ENCODE measurements at regions not wholly inside any gene's neighbourhood (a gene's known extent, or its start where the extent isn't known, plus 50 kb on each side); places are given as distances from the start of the nearest gene placed in this dataset.
A peak's percentile ranks its signal among the peaks of the same experiment; 100 is the strongest.

DNA sequence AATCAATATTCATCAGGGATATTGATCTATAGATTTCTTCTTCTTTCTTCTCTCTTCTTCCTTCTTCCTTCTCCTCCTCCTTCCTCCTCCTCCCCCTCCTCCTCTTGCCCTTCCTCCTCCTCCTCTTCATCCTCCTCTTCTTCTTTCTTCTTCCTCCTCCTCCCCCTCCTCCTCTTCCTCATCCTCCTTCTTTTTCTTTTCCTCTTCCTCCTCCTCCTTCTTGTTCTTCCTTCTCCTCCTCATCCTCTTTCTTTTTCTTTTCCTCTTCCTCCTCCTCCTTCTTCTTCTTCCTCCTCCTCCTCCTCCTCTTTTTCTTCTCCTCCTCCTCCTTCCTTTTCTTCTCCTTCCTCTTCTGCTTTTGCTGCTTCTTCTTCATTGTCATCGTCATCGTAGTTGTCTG is 52.4 kb upstream of the SERINC1 start:
- DNase-seq, result no peak
- in situ Hi-C loops (cut with MboI; ENCODE audit: low pct_unique_long_range_greater_than_20kb, low sequenced_read_pairs), result no loop called here

- in situ Hi-C loops (cut with MboI; ENCODE audit: low pct_unique_long_range_greater_than_20kb, low sequenced_read_pairs), result no loop called here
- peak; percentile 85 for DNase-seq
Measured at GRCh38 chr6:122530440-122531046, 58.9 kb upstream of the SERINC1 start.

DNA sequence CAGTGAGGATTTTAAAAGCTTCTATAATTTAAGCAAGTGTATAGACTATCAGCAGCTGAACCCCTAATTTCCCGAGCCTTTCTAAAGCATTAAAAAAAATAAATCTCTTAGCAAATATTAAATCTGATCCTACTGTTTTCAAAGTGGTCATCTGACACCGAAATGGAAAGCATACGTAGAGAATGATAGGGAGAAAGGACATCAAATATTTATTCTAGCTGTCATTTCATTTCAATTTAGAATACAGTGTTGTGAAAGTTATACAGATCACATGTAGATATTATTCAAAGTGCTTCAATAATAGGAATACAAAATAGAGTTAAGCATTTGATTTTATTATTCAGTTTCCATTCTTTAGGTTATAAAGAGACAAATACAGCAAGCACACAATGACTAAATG is 61.9 kb upstream of the PKIB start:
- in situ Hi-C loops (cut with MboI; ENCODE audit: low pct_unique_long_range_greater_than_20kb, low sequenced_read_pairs), result no loop called here
- DNase-seq, result no peak

- in situ Hi-C loops (cut with MboI; ENCODE audit: low pct_unique_long_range_greater_than_20kb, low sequenced_read_pairs), result no loop called here
- DNase-seq, result no peak
Measured at GRCh38 chr6:122548820-122549219, 61.4 kb upstream of the PKIB start.

DNA sequence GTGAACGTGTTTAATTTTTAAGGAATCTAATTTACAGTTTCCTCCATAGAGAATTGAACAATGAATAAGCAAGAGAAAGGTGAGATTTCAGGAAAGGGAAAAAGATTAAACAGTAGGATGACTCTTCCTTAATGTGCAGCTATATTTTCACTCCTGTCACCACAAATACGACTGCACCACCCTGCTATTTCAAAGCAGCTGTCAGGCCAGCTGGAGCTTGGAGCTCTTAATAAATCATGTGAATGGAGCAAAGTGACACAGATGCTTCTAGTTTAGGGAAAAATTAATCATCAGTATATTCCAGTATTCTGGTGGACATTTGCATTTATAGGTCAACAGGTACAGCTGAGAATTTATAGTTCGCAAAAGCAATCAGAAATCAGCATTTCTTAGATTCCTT is 56.5 kb upstream of the PKIB start:
- no peak for DNase-seq
- in situ Hi-C loops (cut with MboI; ENCODE audit: low pct_unique_long_range_greater_than_20kb, low sequenced_read_pairs), result no loop called here

- DNase-seq, result no peak
- in situ Hi-C loops (cut with MboI; ENCODE audit: low pct_unique_long_range_greater_than_20kb, low sequenced_read_pairs), result no loop called here
Measured at GRCh38 chr6:122555561-122555960, 54.6 kb upstream of the PKIB start.

DNA sequence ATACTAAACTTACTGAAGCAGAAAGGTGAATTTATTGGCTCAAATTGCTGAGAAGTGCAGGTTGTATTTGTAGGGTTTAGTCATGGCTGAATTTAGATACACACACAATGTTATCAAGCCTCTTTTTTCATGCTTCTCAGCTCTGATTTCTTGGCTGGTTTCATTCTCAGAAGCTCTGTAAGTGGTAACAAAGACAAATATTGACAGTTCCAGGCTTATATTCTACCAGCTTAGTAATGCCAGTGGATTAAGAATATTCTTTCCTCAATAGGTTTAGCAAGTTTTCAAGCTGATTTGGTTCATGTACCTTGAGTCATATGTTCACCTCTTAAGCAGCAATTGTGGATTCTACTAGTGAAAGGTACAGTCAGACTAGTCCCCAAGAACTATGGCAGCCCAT is 52.1 kb upstream of the PKIB start:
- no peak for DNase-seq
- in situ Hi-C loops (cut with MboI; ENCODE audit: low pct_unique_long_range_greater_than_20kb, low sequenced_read_pairs), result no loop called here

All from KBM-7 (cell line).